Skeletal muscle satellite cell (primary cell): ENCODE measurements at regions not wholly inside any gene's neighbourhood (a gene's known extent, or its start where the extent isn't known, plus 50 kb on each side); places are given as distances from the start of the nearest gene placed in this dataset.
"Not testable (repeated sequence)": the region's sequence is repeated elsewhere in the genome, so short reads cannot be mapped to it uniquely, and the experiment has no call there.

Source experiments
- H3K27me3 ChIP-seq: 2 replicates; pipeline ENCODE4 v1.7.0; 2013; ENCODE audit warnings: low read length; ENCODE audit not compliant: control insufficient read depth, insufficient read depth
- H3K36me3 ChIP-seq: 2 replicates; pipeline ENCODE4 v1.7.0; 2013; ENCODE audit warnings: mild to moderate bottlenecking, control low read depth, low read length; ENCODE audit not compliant: insufficient read depth
- H3K4me1 ChIP-seq: 2 replicates; pipeline ENCODE4 v1.7.0; 2013; ENCODE audit warnings: low read length; ENCODE audit not compliant: control insufficient read depth, insufficient read depth
- H3K4me2 ChIP-seq: 2 replicates; pipeline ENCODE4 v1.7.0; 2013; ENCODE audit warnings: mild to moderate bottlenecking, low read length
- H3K4me3 ChIP-seq: 2 replicates; pipeline ENCODE4 v1.7.0; 2013; ENCODE audit warnings: low read length
- H3K9ac ChIP-seq: 2 replicates; pipeline ENCODE4 v1.7.0; 2013; ENCODE audit warnings: mild to moderate bottlenecking, low read depth, low read length, moderate library complexity
- H3K9me3 ChIP-seq: replicated peaks from 2 replicates; pipeline ENCODE4 v1.7.0; 2013; ENCODE audit warnings: mild to moderate bottlenecking, control low read depth, low read length

- Histone ChIP-seq H3K27me3 (no peaks in the 10 kb centered on the region), H3K4me3 (no peak overlapping the region), H3K4me1 (no peaks in the 10 kb centered on the region), H3K9ac (no peak overlapping the region), H3K36me3 (no peaks in the 10 kb centered on the region), H3K9me3 (no peaks in the 10 kb centered on the region), H3K4me2 (no peak overlapping the region)
Measured at GRCh38 chr18:55699233-55699765, 111.3 kb upstream of the TCF4 start.

GRCh38 chr18:55696811-55697210 lies 108.8 kb upstream of the TCF4 start:
- no peaks in the 10 kb centered on the region for H3K4me1 ChIP-seq
- no peak overlapping the region for H3K9ac ChIP-seq
- no peak overlapping the region for H3K4me3 ChIP-seq
- no peak overlapping the region for H3K4me2 ChIP-seq
- no peaks in the 10 kb centered on the region for H3K27me3 ChIP-seq
- H3K9me3 ChIP-seq: no peaks in the 10 kb centered on the region
- H3K36me3 ChIP-seq: no peaks in the 10 kb centered on the region

- Histone ChIP-seq H3K9ac (no peak overlapping the region), H3K4me2 (no peak overlapping the region), H3K9me3 (no peaks in the 10 kb centered on the region), H3K4me3 (no peak overlapping the region), H3K36me3 (no peaks in the 10 kb centered on the region), H3K4me1 (no peaks in the 10 kb centered on the region), H3K27me3 (no peaks in the 10 kb centered on the region)
Measured at GRCh38 chr18:55695091-55695490, 107.1 kb upstream of the TCF4 start.

- no peak overlapping the region for H3K4me3 ChIP-seq
- H3K27me3 ChIP-seq: no peaks in the 10 kb centered on the region
- H3K36me3 ChIP-seq: no peaks in the 10 kb centered on the region
- no peaks in the 10 kb centered on the region for H3K9me3 ChIP-seq
- no peak overlapping the region for H3K4me2 ChIP-seq
- H3K9ac ChIP-seq: no peak overlapping the region
- no peaks in the 10 kb centered on the region for H3K4me1 ChIP-seq
Measured at GRCh38 chr18:55694291-55694690, 106.3 kb upstream of the TCF4 start.

GRCh38 chr18:55688030-55688429 lies 100.0 kb upstream of the TCF4 start:
- Histone ChIP-seq H3K4me2 (no peak overlapping the region), H3K27me3 (no peaks in the 10 kb centered on the region), H3K36me3 (no peaks in the 10 kb centered on the region), H3K4me3 (no peak overlapping the region), H3K9ac (no peak overlapping the region), H3K9me3 (no peaks in the 10 kb centered on the region), H3K4me1 (no peaks in the 10 kb centered on the region)

GRCh38 chr18:55687106-55687505 lies 99.1 kb upstream of the TCF4 start:
- no peaks in the 10 kb centered on the region for H3K36me3 ChIP-seq
- no peak overlapping the region for H3K4me3 ChIP-seq
- no peaks in the 10 kb centered on the region for H3K4me1 ChIP-seq
- H3K27me3 ChIP-seq: no peaks in the 10 kb centered on the region
- no peak overlapping the region for H3K4me2 ChIP-seq
- H3K9me3 ChIP-seq: no peaks in the 10 kb centered on the region
- H3K9ac ChIP-seq: no peak overlapping the region

GRCh38 chr18:55685638-55686037 lies 97.6 kb upstream of the TCF4 start:
- no peak overlapping the region for H3K9ac ChIP-seq
- no peaks in the 10 kb centered on the region for H3K9me3 ChIP-seq
- no peak overlapping the region for H3K4me2 ChIP-seq
- no peaks in the 10 kb centered on the region for H3K27me3 ChIP-seq
- H3K36me3 ChIP-seq: no peaks in the 10 kb centered on the region
- H3K4me3 ChIP-seq: no peak overlapping the region
- no peaks in the 10 kb centered on the region for H3K4me1 ChIP-seq

GRCh38 chr18:55672574-55673361 lies 84.8 kb upstream of the TCF4 start:
- H3K9me3 ChIP-seq: no peaks in the 10 kb centered on the region
- no peaks in the 10 kb centered on the region for H3K4me1 ChIP-seq
- no peak overlapping the region for H3K4me3 ChIP-seq
- no peak overlapping the region for H3K9ac ChIP-seq
- H3K4me2 ChIP-seq: no peak overlapping the region
- H3K27me3 ChIP-seq: no peaks in the 10 kb centered on the region
- H3K36me3 ChIP-seq: no peaks in the 10 kb centered on the region

- no peak overlapping the region for H3K4me2 ChIP-seq
- no peak overlapping the region for H3K9ac ChIP-seq
- no peaks in the 10 kb centered on the region for H3K4me1 ChIP-seq
- H3K4me3 ChIP-seq: no peak overlapping the region
- no peaks in the 10 kb centered on the region for H3K36me3 ChIP-seq
- peaks cover 4% of the 10 kb centered on the region for H3K27me3 ChIP-seq
- H3K9me3 ChIP-seq: no peaks in the 10 kb centered on the region
Measured at GRCh38 chr18:55665506-55665905, 77.5 kb upstream of the TCF4 start.

GRCh38 chr18:55664758-55665400 lies 76.9 kb upstream of the TCF4 start:
- H3K9me3 ChIP-seq, H3K27me3 ChIP-seq, H3K36me3 ChIP-seq, H3K9ac ChIP-seq, H3K4me3 ChIP-seq, H3K4me1 ChIP-seq, H3K4me2 ChIP-seq: not testable (repeated sequence)

GRCh38 chr18:55663891-55664290 lies 75.9 kb upstream of the TCF4 start:
- Histone ChIP-seq H3K4me2 (no peak overlapping the region), H3K4me3 (no peak overlapping the region), H3K9ac (no peak overlapping the region), H3K36me3 (no peaks in the 10 kb centered on the region), H3K27me3 (peaks cover 4% of the 10 kb centered on the region), H3K4me1 (no peaks in the 10 kb centered on the region), H3K9me3 (no peaks in the 10 kb centered on the region)

- H3K4me2 ChIP-seq: no peak overlapping the region
Measured at GRCh38 chr18:55658598-55658997, 70.6 kb upstream of the TCF4 start.

More at GRCh38 chr18:55658598-55658997, 70.6 kb upstream of the TCF4 start:
- no peak overlapping the region for H3K4me3 ChIP-seq
- H3K9me3 ChIP-seq: no peaks in the 10 kb centered on the region
- peaks cover 4% of the 10 kb centered on the region for H3K27me3 ChIP-seq
- no peaks in the 10 kb centered on the region for H3K4me1 ChIP-seq
- no peak overlapping the region for H3K9ac ChIP-seq
- no peaks in the 10 kb centered on the region for H3K36me3 ChIP-seq
